ENCODE measurements at regions not wholly inside any gene's neighbourhood (a gene's known extent, or its start where the extent isn't known, plus 50 kb on each side); places are given as distances from the start of the nearest gene placed in this dataset.

DNA sequence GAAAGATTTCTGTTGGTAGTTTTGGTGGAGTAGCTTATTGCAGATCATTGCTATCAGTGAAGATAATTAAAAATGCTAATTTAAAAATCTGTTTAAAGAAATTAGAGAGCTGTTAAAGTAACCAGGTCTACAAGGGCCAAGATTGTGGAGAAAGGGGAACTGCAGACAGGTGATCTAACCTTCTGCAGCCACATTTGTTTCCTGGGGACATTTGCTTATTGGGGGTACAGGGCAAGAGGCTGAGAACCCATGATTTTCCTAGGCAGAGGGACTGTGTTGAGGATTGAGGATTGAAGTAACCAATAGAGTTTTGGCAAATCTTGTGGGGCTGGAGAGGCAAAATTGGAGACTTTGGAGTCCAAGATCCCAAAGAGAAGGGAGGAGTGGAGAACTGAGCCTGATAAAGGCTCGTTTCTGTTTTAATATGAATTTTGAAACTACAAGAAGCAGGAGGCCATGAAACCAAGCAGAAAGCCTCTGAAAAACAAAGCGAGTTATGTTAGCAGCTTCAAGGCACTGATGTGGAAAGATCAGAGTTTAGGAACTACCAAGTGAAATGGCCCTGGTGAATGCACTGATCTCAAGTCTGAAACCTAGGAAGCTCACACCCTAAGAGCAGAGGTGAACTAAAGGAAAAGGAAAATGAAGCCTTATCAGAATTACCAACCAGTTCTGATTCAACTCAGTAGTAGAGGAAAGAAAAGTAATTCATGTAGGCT is 219.8 kb upstream of the C9orf72 start:
- TF ChIP-seq, protein P1, sequence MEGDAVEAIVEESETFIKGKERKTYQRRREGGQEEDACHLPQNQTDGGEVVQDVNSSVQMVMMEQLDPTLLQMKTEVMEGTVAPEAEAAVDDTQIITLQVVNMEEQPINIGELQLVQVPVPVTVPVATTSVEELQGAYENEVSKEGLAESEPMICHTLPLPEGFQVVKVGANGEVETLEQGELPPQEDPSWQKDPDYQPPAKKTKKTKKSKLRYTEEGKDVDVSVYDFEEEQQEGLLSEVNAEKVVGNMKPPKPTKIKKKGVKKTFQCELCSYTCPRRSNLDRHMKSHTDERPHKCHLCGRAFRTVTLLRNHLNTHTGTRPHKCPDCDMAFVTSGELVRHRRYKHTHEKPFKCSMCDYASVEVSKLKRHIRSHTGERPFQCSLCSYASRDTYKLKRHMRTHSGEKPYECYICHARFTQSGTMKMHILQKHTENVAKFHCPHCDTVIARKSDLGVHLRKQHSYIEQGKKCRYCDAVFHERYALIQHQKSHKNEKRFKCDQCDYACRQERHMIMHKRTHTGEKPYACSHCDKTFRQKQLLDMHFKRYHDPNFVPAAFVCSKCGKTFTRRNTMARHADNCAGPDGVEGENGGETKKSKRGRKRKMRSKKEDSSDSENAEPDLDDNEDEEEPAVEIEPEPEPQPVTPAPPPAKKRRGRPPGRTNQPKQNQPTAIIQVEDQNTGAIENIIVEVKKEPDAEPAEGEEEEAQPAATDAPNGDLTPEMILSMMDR (IDR thresholded peaks at IDR 0.05; ENCODE audit: low read depth, low read length): no peak
- DNase-seq: no peak
- Histone ChIP-seq H3K9me3 (peaks cover 2% of the 10 kb centered on the region; the same call in 1 of the 2 replicates), H3K4me1 (no peaks in the 10 kb centered on the region), H3K36me3 (no peaks in the 10 kb centered on the region), H3K27me3 (no peaks in the 10 kb centered on the region), H3K4me3 (ENCODE audit: low read depth, low read length) (no peak overlapping the region)

DNA sequence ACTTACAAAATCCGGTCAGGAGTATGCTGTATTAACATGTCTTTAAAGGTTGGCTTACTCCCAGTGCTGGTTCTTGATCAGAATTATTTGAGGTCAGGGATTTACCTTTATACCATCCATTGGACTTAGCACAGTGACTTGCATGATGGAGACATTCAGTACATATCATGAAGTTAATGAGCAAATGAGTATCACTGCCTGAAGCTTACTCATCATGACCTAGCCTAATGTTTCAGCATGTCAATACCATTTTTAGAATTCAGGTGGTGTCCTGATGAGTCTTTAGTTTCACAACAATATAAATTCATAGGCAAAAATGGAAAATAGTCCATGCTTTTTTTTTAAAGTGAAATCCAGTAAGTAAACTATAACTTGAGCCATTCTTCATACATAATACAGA is 226.0 kb upstream of the C9orf72 start:
- no peak for DNase-seq

DNA sequence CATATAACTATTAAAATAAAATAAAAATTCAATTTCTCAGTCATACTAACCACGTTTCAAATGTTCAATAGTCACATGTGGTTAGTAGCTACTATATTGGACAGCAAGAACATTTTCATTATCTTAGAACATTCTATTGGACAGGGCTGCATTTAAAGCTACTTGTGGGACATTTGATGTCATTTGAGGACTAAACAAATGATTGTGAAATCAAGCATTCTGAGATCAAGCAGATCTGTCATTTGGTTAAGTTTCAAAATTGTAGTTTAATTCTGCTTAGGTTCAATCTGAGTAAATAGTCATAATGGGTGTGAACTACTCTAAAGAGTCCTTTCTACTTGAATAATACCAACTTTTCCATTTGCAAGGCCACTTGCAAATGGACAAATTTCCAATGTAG is 226.9 kb upstream of the C9orf72 start:
- no peaks in the 10 kb centered on the region for H3K36me3 ChIP-seq
- DNase-seq: no peak
- TF ChIP-seq, protein P1 (IDR thresholded peaks at IDR 0.05; ENCODE audit: low read depth, low read length): no peak

More for the DNA sequence above, 226.0 kb upstream of the C9orf72 start:
- Histone ChIP-seq H3K27me3 (no peaks in the 10 kb centered on the region), H3K4me1 (peaks cover 6% of the 10 kb centered on the region; the same call in 1 of the 2 replicates), H3K36me3 (no peaks in the 10 kb centered on the region), H3K4me3 (ENCODE audit: low read depth, low read length) (no peak overlapping the region), H3K9me3 (no peaks in the 10 kb centered on the region)
- TF ChIP-seq, protein P1 (IDR thresholded peaks at IDR 0.05; ENCODE audit: low read depth, low read length): no peak

DNA sequence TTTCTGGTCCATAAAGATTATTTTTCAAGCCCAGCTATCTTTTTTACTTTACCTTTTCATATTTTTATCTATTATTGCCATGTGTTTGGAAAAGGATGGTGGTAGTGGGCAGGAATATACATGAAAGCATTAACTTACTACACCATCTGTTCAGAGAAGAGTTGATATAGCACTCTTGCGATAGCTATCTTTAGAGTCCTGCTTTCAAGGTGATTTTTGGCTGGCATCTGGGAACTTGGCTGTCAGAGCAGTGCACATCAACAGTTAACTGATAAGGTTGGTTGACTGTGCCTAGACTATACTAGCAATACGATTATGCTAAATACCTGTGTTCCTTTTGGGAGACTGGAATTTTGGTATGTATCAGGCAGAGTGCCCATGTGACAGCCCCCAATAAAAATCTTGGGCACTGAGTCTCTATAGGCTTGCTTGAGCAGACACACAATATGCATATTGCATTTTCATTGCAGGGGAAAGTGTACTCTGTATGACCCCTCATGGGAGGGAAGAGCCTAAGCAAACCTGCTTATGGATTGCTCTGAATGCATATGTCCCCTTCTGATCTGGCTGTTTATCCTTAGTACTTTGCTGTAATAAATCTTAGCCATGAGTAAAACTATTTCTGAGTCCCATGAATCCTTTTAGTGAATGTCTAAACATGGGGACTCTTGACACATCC is 227.6 kb upstream of the C9orf72 start:
- no peaks in the 10 kb centered on the region for H3K9me3 ChIP-seq
- no peaks in the 10 kb centered on the region for H3K36me3 ChIP-seq
- DNase-seq: no peak
- H3K4me1 ChIP-seq: peaks cover 6% of the 10 kb centered on the region; the same call in 1 of the 2 replicates
- no peak overlapping the region for H3K4me3 ChIP-seq (ENCODE audit: low read depth, low read length)
- TF ChIP-seq, protein P1 (IDR thresholded peaks at IDR 0.05; ENCODE audit: low read depth, low read length): no peak
- H3K27me3 ChIP-seq: no peaks in the 10 kb centered on the region

More for the DNA sequence above, 226.9 kb upstream of the C9orf72 start:
- no peaks in the 10 kb centered on the region for H3K9me3 ChIP-seq
- no peak overlapping the region for H3K4me3 ChIP-seq (ENCODE audit: low read depth, low read length)
- peaks cover 6% of the 10 kb centered on the region; the same call in 1 of the 2 replicates for H3K4me1 ChIP-seq
- no peaks in the 10 kb centered on the region for H3K27me3 ChIP-seq

DNA sequence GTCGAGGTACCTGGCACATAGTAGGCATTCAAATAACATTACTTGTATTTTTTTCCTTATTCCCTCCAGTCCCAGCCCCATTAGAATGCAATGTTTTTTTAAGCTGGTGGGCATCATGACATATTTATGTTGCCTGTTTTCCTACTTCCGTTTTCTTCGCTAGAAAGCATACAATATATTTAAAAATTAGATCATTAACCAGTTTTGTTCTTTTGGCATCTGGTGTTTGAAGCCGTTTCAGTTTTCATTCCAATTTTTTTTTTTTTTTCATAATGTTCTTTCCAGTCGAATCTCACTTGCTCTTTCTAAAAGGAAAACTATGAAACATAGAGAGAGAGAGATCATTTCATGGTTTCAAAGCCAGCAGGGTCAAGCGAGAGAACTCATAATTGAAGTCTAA is 228.3 kb upstream of the C9orf72 start:
- DNase-seq: no peak
- TF ChIP-seq, protein P1 (IDR thresholded peaks at IDR 0.05; ENCODE audit: low read depth, low read length): no peak
- H3K9me3 ChIP-seq: no peaks in the 10 kb centered on the region
- no peaks in the 10 kb centered on the region for H3K36me3 ChIP-seq
- H3K4me1 ChIP-seq: peaks cover 6% of the 10 kb centered on the region; the same call in 1 of the 2 replicates
- no peaks in the 10 kb centered on the region for H3K27me3 ChIP-seq
- H3K4me3 ChIP-seq (ENCODE audit: low read depth, low read length): no peak overlapping the region

DNA sequence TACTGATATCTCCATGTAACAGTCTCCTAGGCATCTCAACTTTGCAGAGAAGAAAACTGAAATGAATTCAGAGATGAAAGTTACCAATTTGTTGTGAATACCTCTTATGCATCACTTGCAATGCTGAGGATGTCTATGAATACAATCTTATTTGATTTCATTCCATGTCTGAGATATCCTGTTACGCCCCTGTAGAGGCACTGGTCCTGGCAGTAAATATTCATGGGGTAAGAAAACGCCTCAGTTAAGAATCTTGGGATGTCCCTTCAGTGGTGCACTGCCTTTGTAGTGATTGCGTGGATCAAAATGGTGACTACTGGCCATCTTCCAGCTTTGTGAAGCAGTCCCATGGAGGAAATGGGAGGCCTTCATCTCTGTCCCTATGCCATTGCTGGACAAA is 229.1 kb upstream of the C9orf72 start:
- Histone ChIP-seq H3K27me3 (no peaks in the 10 kb centered on the region), H3K36me3 (no peaks in the 10 kb centered on the region), H3K9me3 (no peaks in the 10 kb centered on the region), H3K4me1 (peaks cover 6% of the 10 kb centered on the region; the same call in 1 of the 2 replicates), H3K4me3 (ENCODE audit: low read depth, low read length) (no peak overlapping the region)
- TF ChIP-seq, protein P1 (IDR thresholded peaks at IDR 0.05; ENCODE audit: low read depth, low read length): no peak
- no peak for DNase-seq
